AG09309 (cell line): ENCODE measurements at regions not wholly inside any gene's neighbourhood (a gene's known extent, or its start where the extent isn't known, plus 50 kb on each side); places are given as distances from the start of the nearest gene placed in this dataset.

ENCODE experiments used
- DNase-seq: peaks from one replicate; pipeline ENCODE4 v3.0.0-alpha.2; 2010; ENCODE audit warnings: low read depth
- H3K4me3 ChIP-seq: 2 replicates; pipeline ENCODE4 v1.5.1; 2011; ENCODE audit warnings: mild to moderate bottlenecking, low read depth, low read length, moderate library complexity; ENCODE audit not compliant: control insufficient read depth
- TF ChIP-seq, protein P1 (sequence below): IDR thresholded peaks from 2 replicates; pipeline ENCODE4 v1.5.1; 2011; ENCODE audit warnings: mild to moderate bottlenecking, low read depth, low read length, inconsistent platforms; ENCODE audit not compliant: insufficient read depth, control insufficient read depth; ENCODE audit errors: missing control alignments

DNA sequence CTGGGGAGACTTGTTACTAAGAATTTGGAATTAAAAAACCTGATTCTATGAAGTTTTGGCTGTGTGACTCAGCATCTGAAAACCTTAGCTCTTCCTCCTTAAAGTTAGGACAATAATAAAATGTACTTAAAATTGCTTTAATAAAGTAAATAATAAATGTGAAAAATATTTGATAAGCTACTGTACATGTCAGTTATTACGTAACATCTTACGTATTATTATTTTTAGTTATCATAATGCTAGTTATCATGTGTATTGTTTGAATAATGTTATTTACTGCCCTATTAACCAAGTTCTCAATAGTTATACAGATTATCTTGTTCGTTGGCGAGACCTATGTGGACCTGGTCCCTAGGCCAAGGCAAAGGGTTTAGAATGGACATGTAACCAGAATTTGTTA is 449.2 kb upstream of the ADGRL3 start:
- TF ChIP-seq, protein P1, sequence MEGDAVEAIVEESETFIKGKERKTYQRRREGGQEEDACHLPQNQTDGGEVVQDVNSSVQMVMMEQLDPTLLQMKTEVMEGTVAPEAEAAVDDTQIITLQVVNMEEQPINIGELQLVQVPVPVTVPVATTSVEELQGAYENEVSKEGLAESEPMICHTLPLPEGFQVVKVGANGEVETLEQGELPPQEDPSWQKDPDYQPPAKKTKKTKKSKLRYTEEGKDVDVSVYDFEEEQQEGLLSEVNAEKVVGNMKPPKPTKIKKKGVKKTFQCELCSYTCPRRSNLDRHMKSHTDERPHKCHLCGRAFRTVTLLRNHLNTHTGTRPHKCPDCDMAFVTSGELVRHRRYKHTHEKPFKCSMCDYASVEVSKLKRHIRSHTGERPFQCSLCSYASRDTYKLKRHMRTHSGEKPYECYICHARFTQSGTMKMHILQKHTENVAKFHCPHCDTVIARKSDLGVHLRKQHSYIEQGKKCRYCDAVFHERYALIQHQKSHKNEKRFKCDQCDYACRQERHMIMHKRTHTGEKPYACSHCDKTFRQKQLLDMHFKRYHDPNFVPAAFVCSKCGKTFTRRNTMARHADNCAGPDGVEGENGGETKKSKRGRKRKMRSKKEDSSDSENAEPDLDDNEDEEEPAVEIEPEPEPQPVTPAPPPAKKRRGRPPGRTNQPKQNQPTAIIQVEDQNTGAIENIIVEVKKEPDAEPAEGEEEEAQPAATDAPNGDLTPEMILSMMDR = no peak
- H3K4me3 ChIP-seq = no peak overlapping the region

DNA sequence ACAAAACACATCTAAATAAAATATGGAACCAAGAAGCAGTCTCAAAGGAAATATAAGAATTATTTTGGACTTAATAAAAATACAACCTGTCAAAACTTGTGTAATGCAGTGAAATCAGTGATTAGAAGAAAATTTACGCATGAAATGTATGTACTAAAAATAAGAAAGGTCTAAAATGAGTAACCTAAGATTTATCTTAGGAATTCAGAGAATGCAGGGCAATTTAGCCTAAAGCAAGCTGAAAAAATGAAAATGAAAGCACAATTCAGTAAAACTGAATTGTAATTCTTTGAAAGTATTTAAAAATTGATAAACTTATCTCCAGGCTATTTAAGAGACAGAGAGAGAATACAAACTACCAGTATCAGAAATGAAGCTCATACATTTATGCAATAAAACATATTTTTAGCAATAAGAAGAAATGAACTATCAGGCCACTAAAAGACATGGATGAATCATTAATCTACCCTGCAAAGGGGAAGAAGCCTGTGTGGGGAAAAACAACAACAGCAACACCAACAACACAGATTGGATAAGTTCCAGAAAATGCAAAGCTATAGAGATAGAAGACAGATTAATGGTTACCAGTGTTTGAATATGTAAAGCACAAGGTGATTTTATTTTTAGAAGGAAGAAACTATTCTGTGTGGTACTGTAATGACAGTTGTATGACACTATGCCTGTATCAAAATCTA is 442.0 kb upstream of the ADGRL3 start:
- H3K4me3 ChIP-seq = no peak overlapping the region
- TF ChIP-seq, protein P1 = no peak
- no peak for DNase-seq

More for the DNA sequence above, 449.2 kb upstream of the ADGRL3 start:
- DNase-seq = no peak

DNA sequence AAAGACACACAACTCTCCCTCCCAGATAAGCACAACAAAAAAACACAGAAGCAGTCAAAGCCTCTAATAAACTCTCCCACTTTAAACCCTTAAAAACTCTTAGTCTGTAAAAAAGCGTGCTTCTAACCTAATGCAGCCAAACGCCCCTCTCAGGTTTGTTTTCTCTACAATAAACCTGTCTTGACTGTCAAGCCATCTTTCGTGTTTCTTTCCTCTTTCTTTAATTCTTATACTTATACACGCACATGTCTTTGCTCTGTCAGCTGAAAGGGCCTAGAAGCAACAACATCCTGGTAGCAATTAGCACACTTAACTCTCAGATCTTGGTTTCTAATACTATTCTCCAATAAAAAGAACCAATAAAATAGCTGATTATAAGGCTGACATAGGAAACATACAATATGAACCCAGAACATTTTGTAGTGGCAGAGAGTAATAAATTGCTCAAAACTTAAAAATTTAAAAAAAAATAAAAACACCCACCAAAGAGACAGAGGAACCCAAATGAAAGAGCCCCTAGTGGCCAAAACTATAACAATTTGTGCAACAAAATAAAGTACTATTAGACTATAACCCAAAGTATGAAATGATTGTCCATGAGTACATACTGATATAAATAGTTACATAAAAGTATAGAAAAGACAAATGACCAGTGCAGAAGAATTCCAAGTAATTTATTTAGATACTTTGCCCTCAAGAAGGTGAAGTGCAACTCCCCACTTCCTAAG is 440.4 kb upstream of the ADGRL3 start:
- H3K4me3 ChIP-seq = no peak overlapping the region
- TF ChIP-seq, protein P1 = no peak
- DNase-seq = no peak

DNA sequence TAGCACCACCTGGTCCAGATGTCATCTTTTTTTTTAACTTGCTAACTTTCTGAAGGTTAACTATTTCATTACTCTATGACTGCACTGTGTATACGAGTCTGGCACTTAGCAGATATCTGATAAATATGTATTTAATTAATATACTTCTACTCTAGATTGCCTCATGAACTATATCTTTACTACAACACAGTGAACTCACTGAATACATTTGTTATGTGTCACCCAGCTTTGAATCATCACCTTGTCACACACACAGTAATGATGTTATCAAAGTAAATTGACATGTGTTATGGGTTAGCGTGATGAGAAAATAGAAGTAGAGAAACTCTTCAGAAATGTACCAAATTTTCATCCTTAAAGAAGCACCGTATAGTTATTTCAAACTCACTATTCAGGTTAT is 419.3 kb upstream of the ADGRL3 start:
- no peak overlapping the region for H3K4me3 ChIP-seq
- TF ChIP-seq, protein P1 = no peak
- no peak for DNase-seq

DNA sequence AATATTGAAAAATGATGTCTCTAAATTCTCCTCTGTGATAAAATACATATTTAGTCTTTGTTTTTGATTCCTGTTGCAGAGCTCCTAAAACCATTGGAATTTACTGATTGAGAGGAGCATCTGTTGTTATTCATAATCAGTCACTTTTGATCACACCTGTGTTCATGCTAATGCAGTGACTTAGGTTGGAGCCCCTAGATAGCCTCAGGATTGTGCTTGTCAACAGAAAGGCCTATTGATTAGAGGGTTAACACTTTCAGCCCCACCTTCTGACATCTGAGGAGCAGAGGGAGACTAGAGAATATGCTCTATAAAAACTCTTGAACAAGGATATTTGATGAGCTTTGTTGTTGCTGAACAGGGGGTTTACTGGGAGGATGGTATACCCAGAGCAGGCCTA is 409.5 kb upstream of the ADGRL3 start:
- no peak overlapping the region for H3K4me3 ChIP-seq
- TF ChIP-seq, protein P1 = no peak
- DNase-seq = no peak

DNA sequence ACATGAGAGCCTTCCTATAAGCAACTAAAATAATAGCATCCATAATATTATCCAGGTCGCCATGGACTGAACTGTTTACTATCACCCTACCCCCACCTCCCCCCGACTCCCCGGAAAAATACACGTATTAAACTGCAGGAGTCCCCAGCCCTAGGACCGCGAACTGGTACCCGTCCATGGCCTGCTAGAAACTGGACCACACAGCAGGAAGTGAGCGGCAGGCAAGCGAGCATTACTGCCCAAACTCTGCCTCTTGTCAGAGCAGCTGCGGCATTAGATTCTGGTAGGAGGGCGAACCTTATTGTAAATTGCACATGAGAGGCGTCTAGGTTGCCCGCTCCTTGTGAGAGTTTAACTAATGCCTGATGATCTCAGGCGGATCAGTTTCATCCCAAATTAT is 405.8 kb upstream of the ADGRL3 start:
- TF ChIP-seq, protein P1 = no peak
- DNase-seq = no peak

More for the DNA sequence above, 405.8 kb upstream of the ADGRL3 start:
- no peak overlapping the region for H3K4me3 ChIP-seq
